Epithelial cell of prostate (primary cell): ENCODE measurements at regions not wholly inside any gene's neighbourhood (a gene's known extent, or its start where the extent isn't known, plus 50 kb on each side); places are given as distances from the start of the nearest gene placed in this dataset.

ENCODE experiments used
- DNase-seq: peaks from one replicate; pipeline ENCODE4 v3.0.0-alpha.2; 2011; ENCODE audit warnings: low read depth, low spot score
- H3K27ac ChIP-seq: fragments of 450-650 bp; 2 replicates; pipeline ENCODE4 v1.5.1; 2017; ENCODE audit warnings: mild to moderate bottlenecking

DNA sequence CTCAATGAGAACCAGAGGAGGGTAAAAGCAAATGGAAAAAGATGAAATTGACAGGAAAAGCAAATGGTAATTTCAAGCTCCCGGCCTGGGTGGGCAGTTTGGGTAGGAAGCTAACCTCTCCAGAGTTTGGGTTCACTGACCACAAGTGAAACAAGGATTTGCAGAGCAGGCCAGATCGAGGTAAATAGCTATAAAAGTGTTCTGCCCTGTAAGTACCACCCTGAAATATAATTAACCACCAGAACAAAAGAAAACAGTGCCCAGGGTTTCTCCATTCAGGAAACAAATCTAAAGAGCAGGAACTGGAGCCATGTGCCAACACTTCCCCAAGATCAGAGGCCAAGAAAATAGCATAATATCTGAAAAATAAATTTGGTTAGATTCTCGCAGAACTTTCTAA, 276.7 kb upstream of the MEOX2 start:
- no peak overlapping the region for H3K27ac ChIP-seq
- no peak for DNase-seq

DNA sequence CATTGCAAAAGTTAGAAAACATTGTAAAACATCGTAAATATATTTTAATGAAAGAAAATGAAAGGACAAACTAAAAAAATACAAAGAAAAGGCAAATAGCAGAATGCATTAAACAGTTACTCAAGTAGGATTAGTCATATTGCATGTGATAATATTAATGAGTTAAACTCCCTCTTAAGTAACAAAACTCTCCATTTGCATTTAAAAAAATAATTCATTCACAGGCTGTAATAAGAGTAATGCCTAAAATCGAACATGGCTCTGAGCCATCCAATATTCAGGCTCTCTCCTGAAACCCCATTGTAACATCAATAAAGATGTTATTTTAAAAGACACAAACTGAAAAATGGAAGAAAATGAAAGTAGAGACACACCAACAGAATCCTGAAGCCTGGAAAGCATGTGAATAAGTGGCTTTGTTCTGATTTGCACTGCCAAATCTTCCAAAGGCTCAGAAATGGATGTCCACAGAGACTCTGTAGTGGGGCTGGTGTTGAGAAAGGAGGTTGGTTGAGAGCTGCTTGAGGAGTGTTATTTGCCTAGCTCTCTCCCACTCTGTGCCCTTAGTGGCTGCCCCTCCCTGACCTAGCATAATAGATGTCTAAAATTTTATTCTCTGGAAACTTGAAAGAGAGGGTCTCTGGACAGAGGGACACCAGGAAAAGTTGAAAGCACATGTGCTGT, 268.3 kb upstream of the MEOX2 start:
- no peak for DNase-seq
- H3K27ac ChIP-seq: no peak overlapping the region

DNA sequence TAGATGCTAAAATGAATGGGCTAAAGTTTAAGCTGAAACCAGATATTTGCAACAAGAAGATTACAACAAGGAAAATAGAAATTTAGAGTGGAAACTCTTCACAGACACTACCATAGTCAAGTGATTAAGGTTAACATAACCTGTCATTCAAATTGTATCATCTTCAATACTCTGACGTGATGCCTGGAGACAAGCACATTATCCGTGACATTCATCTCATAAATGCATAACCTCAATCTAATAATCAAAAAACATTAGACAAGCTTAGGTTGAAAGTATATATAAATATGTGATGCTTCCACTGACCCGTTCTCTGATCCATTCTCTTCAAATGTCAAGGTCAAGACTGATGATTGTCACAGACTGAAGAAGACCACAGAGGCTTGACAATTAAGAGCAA, 263.8 kb upstream of the MEOX2 start:
- no peak overlapping the region for H3K27ac ChIP-seq
- no peak for DNase-seq

DNA sequence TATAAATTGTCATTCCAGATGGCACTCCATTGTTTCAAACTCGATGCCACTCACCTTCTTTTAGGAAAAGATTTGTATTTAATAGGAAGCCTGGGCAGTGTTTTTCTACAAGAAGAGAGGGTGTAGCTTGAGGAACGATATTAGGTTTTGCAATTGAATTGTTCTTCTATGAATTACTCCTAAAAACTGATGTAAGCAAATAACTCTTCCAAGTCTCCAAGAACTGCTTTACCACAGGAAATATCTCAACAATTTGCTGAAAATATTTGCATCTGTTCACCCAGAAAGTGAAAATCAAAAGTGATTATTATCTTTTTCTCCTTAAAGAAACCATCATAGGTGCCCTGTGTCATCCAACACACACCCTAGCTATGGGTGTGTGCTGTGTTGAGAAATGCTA, 261.3 kb upstream of the MEOX2 start:
- DNase-seq: no peak
- no peak overlapping the region for H3K27ac ChIP-seq

DNA sequence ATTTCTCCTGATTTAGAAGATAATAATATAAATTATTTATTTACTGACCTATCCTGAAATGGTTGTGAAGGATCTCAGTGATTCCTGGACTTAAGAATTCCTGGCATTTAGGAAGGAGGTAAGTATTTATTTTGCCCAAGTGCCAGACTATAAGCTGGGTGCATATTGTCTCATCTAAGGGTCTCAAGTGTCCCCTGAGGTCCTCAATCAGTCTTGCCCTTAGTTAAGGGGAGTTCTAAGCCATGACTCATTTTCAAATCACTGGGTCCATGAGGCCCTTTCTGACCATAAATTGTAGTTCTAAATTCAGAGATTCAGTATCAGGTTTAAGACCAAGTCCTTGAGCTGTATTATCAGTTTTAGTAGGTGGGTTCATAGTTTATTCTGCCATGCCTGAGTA, 251.6 kb upstream of the MEOX2 start:
- no peak for DNase-seq
- no peak overlapping the region for H3K27ac ChIP-seq

DNA sequence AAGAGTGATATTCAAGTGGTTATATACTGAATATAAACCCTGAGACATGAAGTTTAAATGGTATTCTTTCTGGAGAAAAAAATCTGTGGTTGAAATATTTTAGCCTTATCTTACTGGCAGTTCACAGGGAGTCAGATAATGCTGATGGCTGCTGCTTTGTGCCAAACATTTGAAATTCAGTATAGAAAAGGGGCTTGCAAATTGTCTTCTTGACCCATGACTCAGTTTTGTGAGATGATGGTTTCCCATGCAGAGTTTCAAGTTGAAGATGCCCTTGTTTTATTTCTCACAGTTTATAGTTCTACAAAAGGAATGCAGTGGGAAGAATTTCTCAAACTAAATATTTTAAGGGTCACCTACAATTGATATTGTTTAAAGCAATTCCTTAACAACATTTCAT, 251.1 kb upstream of the MEOX2 start:
- no peak overlapping the region for H3K27ac ChIP-seq
- DNase-seq: no peak

DNA sequence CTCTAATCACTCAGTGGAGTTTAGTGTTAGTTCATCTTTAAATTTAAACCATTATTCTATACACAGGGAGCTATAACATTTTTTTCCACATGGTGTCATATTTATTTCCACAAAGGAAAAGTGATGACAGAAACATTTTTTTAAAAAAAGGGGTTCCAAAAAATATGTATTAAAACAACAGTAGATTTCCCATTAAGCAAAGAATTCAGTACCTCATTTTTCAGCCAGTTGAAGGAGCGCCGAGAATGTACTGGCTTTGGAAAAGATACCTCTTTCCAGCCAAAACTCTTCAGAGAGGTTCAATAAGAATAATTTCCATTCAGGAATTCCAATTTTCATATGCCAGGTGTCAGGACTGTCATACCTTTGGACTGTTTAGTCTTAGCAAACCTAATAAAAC, 250.5 kb upstream of the MEOX2 start:
- DNase-seq: no peak
- H3K27ac ChIP-seq: no peak overlapping the region

DNA sequence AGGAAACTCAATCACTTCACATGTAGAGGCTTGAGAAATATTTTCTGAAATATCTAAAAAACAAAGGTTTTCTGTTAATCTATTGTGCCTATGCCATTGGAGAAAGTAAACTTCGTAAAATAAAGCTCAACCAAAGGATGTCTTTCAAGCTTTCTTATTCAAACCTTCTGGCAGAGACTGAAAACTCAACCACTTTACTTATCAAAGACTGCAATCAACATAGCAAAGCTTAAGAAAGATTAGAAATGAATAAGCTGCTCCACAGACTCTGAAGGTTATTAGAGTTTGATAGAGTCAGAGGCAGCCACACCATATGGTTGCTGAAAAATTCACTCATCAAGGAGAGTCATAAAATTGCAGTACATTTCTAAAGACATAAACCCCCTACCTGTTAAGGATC, 245.8 kb upstream of the MEOX2 start:
- DNase-seq: no peak

DNA sequence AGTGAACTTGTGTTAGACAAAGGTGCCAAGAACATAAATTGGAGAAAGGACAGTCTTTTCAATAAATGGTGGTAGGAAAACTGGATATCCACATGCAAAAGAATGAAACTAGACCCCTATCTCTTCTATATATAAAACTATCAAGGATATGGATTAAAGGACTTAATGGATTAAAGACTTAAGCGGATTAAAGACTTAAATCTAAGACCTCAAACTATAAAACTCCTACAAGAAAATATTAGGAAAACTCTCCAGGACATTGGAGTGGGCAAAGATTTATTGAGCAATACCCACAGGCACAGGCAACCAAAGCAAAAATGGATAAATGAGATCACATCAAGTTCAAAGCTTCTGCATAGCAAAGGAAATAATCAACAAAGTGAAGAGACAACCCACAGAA, 242.9 kb upstream of the MEOX2 start:
- DNase-seq: no peak
- H3K27ac ChIP-seq: no peak overlapping the region

More for the DNA sequence above, 245.8 kb upstream of the MEOX2 start:
- no peak overlapping the region for H3K27ac ChIP-seq

DNA sequence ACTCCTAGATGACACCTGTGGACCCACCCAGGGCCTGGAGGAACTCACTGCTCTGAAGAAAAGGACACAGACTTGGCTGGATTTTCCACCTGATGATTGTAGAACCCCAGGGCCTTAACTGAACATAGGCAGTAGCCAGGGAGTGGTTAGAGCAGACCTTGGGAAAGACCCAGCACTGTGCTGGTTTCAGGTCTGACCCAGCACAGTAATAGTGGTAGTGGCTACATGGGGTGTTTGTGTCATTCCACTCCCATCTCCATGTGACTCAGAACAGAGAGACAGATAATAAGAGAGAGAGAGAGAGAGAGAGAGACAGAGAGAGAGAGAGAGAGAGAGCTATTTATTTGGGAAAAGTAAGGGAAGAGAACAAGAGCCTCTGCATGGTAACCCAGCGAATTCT, 239.1 kb upstream of the MEOX2 start:
- DNase-seq: no peak
- H3K27ac ChIP-seq: no peak overlapping the region

DNA sequence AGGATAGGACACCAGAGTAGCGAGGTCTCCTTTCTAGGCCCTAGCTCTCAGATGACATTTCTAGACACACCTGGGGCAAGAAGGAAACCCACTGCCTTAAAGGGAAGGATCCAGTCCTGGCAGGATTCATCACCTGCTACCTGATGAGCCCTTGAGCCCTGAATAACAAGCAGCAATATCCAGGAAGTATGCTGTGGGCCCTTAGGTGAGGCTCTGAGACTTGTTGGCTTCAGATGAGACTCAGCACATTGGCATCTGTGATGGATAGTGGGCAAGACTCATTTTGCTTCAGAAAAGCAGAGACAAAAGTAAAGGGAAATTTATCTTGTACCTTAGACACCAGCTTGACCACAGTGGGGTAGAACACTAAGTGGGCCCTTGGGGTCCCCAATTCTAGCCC, 238.4 kb upstream of the MEOX2 start:
- DNase-seq: no peak
- H3K27ac ChIP-seq: no peak overlapping the region

DNA sequence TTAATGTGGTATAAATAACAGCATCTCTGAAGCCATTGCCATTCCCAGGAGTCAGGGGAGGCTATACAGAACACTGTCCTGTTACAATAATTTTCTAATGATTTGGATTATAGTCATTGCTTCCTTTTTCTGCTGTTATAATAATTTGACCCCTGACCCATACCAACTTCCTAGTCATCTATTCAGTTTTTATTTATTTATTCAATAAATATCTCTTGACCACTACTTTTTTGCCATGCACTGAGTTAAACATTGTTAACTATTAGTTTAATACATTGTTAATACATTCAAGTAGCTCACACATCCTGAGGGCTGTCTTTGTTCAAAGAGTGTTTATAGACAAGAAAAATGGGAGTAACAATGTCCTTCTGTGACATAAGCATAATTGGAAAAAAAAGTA, 235.5 kb upstream of the MEOX2 start:
- H3K27ac ChIP-seq: no peak overlapping the region
- no peak for DNase-seq

DNA sequence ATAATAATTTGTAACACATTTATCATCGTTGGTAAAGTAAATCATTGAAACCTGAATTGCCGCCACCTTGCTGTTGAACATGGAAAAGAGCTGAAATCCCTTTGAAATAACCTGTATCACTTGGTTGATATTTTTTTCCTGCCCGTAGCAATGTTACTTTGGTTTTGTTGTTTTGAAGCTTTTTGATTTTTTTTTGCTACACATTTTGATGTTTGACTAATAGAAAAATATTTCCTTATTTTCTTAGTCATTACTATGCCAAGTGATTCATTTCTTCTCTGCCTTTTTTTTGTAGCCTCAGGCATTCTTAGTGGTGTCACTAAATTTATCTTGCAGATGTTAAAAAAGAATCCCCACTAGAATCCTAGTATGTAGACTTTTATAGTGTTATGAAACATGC, 235.1 kb upstream of the MEOX2 start:
- no peak overlapping the region for H3K27ac ChIP-seq
- no peak for DNase-seq

DNA sequence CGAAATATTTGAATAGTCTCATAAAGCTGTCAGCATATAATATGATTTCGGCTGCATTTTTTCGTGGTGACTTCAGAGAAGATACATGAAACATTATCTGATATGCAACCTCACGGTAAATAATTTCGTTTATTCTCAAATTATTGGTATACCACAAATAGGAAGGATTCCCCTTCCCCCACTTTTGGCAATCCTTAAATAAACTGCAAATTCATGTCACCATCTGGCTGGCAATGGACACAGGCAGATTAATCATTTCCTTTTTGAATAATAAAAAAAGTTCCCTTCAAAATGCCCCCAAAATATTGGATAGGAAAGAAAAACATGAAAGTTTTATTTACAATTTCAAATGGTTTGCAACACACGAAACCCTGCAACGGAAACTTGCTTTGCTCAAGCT, 234.5 kb upstream of the MEOX2 start:
- DNase-seq: no peak
- H3K27ac ChIP-seq: no peak overlapping the region

DNA sequence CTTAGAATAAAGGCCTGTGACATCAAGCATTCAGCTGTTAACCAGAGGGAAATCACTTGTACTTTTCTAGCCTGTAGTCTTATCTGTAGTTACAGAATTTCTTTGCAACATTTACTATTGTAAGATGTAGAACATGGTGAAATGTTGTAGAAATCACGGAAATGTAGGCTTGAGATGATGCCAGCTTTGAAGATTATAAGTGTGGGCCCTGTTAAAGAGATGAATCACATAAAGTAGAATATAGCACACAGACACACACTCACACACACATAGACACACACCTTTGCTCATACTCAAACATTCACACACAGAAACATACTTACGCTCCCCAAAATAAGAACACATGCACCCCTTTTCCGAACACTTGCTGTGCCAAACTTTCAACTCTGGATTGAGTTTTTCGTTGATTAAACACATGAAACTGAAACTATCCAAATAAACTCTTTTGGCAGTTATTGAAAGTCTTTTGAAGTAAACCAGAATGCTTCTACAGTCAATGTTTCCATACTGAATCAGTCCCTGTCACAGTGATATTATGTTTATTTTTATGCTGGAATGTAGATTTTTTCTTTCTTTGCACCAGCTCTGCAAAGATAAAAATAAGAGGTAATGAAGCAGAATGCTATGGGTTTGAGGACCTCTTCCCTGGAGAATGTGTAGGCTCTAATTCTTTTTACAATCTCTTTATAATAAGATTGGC, 230.3 kb upstream of the MEOX2 start:
- DNase-seq: no peak
- H3K27ac ChIP-seq: no peak overlapping the region

DNA sequence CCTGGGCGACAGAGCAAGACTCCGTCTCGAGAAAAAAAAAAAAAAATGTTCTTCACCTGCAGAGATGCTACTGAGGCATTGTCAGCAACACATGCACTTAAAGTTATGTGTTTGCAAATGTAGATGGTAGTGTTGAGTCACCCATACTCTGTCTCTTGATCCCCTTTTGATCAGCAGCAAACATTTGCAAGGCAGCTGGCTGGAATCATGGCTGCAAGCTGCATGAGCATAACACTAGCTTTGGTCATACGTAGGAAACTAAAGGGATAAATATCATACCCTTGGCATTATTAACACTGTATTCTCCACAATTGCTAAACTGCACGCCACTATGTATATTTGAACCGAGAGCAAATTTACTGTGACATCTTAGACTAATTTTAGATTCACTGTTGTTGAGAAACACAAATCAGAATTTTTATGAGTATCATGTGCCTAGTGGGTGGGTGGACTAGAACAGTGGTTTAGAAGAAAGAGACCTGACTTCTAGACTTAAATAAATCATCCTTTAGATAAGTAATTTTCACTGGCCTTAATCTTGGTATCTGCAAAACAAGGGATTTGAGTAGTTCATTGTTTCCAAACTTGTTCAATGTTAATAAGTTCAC, 229.3 kb upstream of the MEOX2 start:
- H3K27ac ChIP-seq: no peak overlapping the region
- DNase-seq: no peak

DNA sequence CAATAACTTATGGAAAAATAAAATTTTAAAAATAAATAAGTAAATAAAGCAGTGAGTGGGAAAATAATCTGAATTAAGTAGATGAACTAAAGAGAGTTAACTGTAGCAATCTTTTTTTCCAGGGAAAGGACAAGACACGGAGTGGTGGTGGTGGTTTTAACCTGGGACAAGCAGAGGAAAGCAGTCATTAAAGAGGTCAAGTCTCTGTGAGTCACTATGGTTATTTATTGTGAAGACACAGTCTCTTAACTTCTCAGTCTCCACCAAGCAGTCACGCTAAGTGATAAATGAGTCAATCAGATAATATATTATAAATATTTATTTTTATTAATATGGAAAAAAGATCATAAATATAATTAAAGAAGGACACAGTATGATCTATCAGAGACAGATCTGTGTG, 228.1 kb upstream of the MEOX2 start:
- no peak for DNase-seq
- H3K27ac ChIP-seq: no peak overlapping the region

DNA sequence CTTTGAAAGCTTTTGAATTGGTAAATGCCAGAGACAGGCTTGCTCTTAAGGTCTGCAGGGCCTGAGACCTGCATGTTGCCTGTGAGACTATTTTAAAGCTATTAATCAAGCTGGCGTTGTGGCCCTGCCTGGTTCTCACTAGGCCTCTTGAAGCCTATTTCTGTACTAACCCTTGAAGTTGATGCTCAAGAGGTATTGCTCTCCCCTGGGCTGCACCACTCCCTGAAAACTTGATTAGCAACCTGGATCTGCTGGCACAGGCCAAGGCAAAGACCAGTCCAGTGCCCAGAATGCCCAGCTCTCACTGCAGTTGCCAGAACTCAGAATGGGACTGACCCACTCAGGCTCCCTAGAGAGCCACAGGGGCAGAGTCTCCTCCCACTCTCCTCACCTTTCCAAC, 220.0 kb upstream of the MEOX2 start:
- no peak overlapping the region for H3K27ac ChIP-seq
- no peak for DNase-seq

DNA sequence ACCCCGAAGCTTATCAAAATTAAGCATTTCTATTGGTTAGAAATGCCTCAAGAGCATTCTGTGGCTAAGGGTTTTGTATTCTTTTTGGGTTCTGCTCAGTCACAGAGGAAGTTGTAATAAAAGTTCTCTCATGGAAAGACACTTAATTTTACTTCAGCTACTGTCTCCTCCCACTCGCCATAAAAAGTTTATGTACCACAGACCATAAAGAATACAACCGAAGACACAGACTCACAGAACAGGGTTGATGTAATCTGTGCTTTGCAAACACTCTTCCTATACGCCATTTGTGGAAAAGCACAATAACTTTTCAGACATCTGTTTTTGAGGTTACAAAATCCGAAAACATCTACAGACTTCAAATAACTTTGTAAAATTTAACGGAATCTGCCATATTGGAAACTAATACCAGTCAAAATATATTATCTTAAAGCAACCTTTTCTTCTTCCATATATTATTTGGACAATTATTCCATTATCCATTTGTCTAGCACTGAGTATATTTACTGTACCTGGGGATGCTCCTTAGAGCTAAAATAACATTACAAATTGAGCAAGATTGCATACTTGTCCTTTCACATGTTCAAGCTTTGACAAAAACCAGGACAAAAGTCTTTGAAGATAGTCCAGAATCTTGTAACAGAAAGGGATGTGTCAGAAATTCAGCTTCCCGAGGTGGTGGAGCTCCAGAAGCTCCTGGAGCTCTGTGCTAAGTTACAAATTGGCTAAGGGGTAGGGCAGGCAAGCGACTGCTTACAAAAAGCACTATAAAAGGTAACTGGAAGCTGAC, 219.0 kb upstream of the MEOX2 start:
- no peak for DNase-seq
- no peak overlapping the region for H3K27ac ChIP-seq

DNA sequence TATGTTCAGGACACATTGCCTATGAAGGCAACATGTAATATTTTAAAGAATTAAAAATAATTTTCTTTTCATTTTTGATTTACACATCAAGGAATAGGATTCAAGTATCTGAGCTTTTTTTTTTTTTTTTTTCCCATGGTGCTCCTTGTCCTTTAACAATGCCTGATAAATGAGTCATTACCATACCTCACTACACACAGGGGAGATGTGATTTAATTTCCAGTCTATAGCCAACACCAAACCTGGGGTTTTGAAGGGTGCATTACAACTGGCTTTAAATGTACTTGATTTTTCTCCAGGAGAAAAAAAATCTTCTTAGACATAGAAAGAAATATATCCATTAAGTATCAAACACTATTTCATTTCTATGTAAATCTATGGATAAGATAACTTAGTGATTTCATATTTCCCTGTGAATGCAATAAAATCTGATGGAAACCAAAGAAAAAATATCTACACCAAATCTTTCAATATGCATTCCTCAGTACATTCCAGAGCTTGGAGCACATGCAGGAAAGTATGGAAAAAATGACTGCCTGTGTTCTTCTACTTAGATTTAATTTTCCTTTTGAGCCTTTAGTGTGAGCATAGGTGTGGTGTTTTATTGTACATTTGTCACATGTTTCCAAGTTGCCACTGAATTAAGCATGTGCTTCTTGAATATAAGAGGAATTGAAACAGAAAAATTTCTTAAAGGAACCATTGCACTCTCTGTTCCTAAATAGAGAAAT, 204.8 kb upstream of the MEOX2 start:
- DNase-seq: no peak
- no peak overlapping the region for H3K27ac ChIP-seq
